HG03175 (cell line): ENCODE measurements at regions not wholly inside any gene's neighbourhood (a gene's known extent, or its start where the extent isn't known, plus 50 kb on each side); places are given as distances from the start of the nearest gene placed in this dataset.
"Not testable (repeated sequence)": the region's sequence is repeated elsewhere in the genome, so short reads cannot be mapped to it uniquely, and the experiment has no call there.

Experiments used
- ATAC-seq: cut with Tn5 transposase; IDR thresholded peaks from one replicate; pipeline ENCODE4 v1.9.1; 2021; ENCODE audit warnings: mild to moderate bottlenecking, moderate library complexity; ENCODE audit not compliant: unreplicated experiment

DNA sequence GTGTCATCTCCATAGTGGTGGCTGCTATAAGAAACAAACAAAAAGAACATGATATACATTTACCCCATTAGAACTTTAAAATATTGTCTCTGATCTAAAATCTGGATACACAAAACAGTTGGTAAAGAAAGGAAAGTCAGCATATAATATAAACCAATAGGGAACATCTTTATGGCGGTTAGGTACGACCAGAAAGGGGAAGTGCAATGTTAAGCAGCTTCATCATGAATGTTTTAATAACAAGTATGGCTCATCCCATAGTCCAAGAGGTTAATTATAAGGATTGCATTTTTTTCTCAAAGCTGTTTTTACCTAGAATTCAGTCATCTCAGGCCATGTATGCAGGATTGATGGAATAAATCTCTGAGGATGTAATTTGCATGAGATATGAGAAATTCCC is 1869.7 kb downstream of the PCDH7 start:
- ATAC-seq: no peak

DNA sequence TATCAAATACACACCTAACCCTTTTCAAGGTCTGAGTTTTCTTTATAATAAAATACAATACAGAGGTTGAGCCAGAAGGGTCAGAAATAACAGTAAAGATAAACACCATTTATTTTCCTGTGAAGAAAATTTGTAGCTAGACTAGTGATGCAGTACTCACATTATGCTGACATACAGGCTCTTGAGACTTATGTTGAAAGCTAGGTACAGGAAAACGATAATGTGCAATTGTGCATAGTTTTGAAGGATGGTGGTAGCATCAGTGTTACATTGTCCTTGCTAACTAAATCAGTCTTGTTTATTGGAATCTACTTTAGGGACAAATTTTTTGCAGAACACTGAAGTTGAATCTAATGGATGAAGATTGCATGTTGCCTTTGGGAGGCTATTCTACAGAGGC is 1877.2 kb downstream of the PCDH7 start:
- ATAC-seq: no peak

DNA sequence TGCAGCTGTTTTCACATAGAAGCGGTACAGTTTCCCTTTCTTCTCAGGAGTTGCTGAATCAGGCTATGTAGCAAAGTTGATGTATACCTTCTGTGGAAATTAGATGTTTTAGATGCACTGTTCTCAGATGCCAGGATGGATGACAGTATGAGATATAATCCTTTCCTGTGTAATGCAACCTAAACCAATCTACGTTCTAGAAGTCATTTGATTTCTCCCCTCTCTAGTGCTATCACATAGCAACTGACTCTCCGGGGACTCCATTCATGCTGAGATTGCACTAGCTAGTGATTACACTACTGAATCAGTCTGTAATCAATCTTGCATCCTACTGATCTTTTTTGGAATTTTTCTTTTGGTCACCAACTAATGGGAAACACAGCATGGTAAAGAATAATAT is 1881.7 kb downstream of the PCDH7 start:
- ATAC-seq: no peak

DNA sequence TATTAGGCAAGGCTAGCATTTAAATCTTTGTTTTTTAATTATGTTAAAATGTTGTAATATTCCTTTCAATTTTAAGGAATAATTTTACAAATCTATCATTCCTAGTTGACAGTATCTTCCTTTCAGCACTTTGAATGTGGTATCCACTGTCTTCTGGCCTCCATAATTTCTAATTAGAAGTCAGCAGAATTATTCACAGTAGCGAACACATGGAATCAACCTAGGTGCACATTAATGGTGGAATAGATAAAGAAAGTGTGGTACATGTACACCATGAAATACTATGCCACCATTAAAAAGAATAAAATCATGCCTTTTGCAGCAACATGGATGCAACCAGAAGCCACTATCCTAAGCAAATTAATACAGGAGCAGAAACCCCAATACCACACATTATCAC is 1887.8 kb downstream of the PCDH7 start:
- ATAC-seq: no peak

DNA sequence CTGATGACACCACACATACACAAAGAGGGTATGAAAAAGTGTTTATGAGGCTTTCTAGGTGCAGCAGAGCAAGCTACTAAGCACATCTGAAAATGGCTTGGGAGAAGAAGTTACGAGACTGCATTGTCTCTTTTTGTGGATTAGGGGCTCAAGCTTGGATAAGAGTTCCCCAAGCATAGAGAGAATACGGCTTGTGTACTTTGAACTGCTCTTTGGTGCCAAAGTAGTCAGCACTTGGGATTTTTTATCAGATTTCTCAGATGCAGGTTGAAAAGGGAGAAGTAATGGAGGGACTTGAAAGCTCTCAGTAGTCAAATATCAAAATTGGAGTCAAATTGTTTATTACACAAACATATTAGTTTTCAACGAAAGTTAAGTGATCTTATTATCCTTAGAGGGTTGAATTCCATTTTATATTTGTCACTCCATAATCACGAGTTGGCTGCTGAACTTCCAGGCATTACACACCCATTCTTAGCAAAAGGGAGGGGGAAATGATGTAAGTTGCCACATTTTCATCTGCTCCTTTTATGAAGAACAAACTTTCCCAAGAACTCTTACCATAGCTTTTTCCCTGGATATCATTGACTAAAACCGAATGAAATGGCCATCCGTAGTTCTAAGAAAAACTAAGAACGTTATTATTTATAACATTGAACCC is 1904.9 kb downstream of the PCDH7 start:
- no peak for ATAC-seq

DNA sequence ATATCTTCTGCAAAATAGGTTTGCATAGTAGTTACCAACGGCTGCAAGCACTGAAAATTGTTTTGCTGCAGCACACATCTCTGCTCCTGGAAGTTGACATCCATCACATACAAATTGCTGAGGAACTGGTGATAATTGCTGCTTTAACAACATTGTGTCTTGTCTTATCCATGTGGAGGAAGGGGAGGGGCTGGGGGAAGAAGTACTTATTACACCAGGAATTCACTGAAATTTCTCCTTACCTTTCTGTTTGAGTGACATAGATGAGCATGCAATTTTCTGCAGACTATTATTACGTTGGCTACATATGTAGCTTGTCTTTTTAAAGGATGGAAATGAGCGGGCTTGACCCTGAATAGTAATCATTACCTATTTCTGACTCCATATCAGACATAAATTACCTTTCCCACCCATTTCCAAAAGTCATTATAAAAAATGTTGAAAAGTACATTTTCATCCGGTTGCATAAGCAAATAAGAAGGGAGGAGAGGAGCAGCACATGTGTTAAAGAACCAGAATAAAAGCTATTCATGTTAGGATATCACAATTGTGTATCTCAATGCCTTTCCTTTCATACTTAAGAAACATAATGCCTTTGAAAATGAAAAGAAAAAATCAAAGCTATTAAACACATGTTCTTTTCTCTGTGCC is 1905.6 kb downstream of the PCDH7 start:
- ATAC-seq: no peak

DNA sequence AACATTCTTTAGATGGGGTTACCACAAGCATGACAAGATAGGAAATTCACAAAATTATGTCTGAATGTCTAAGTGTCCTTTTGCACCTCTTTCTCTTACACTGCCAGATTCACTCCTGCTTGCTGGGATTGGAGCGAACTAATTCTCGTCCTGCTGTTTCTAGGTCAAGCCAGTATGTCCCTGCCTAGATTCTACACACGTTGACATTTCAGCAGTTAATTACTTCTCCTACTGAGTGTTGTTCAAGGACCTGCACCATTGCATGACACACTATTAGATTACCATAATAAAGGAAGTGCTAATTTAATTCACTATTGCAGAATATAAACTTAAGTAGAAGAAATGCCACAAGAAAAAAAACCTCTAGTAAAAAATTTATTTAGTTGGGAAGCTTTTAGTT is 1911.7 kb downstream of the PCDH7 start:
- no peak for ATAC-seq

DNA sequence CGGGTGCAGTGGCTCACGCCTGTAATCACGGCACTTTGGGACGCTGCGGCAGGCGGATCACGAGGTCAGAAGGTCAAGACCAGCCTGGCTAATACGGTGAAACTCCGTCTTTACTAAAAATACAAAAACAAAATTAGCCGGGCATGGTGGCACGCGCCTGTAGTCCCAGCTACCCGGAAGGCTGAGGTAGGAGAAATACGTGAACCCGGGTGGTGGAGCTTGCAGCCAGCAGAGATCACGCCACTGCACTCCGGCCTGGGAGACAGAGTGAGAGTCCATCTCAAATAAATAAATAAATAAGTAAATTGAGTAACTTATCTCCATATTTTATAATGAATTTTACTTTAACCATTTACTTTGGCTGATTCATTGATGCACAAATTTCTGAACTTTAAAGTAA is 1913.3 kb downstream of the PCDH7 start:
- ATAC-seq: no peak

DNA sequence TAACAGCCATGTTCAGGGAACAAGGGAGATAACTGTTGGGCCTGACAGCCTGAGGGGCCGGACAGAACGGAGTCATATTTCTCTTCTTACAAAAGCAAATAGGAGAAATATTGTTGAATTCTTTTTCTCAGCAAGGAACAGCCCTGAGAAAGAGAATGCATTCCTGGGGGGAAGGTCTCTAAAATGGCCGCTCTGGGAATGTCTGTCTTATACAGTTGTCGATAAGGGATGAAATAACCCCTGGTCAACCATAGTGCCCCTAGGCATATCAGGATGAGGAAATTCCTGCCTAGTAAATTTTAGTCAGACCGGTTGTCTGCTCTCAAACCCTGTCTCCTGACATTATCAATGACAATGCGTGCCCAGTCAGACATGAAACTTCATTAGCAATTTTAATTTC is 1925.5 kb downstream of the PCDH7 start:
- ATAC-seq: no peak

DNA sequence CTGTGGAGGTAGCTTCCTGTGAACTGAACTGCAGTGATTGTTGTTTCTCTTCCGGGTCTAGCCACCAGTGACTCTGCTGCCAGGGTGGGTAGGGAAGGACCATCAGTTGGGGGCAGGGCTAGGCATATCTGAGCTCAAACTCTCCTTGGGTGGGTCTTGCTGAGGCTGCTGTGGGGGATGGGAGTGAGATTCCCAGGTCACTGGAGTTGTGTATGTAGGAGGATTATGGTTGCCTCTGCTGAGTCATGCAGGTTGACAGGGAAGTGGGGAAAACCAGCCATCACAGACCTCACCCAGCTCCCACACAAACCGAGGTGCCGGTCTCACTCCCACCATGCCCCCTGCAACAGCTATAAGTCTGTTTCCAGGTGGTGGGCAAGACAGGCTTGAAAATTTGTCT is 1937.8 kb downstream of the PCDH7 start:
- no peak for ATAC-seq

DNA sequence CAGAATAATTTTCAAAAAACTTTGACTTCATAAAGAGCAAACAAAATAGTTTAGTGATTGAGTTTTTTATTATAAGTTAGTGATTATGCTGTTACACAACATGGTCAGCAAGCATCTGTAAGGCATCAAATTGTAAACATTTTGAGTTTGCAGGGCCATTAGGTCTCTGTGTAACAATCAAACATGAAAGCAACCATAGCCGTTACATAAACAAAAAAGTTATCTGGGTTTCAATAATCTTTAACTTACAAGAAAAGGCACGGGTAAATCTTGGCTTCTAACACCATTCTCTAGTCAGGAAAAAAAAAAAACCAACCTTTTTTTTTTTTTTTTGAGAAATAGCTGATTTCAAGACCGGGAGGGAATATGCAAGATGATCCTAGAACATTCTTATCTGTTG is 1941.1 kb downstream of the PCDH7 start:
- ATAC-seq: no peak

DNA sequence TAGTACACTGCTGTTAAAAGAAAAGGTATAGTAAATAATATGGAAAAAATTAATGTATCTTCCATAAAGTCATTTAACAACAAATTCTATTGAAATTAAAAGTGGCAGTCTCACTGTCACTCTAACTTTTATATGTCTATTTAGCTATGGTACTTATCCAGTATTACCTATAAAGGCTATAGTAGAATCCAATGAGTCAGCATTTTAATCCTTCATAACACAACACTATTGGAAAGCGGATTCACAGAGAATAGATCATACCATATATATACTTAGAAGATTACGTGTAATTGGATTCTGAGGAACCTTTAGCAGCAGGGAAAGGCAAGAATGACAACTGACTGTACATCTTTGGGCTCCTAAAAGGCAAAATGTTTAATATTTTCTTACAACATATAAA is 1942.6 kb downstream of the PCDH7 start:
- ATAC-seq: no peak

DNA sequence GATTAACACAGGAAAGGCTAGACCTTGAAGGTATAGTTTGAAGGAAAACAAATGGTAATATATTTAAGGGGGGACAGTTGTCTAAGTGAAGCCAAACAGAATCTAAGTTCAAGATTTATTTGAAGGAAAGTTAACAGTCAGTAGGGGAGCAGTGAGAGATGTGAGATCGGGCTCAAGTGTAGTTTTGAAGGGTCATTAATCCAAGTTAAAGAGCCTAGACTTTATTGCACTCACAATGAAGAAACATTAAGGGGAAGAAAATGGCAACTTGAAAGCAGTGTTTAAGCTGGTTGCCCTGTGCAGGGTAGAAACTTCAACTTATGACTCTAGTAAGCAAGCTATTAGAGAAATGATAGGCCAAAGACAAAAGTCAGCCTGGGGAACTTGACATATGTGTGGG is 1952.2 kb downstream of the PCDH7 start:
- ATAC-seq: no peak

DNA sequence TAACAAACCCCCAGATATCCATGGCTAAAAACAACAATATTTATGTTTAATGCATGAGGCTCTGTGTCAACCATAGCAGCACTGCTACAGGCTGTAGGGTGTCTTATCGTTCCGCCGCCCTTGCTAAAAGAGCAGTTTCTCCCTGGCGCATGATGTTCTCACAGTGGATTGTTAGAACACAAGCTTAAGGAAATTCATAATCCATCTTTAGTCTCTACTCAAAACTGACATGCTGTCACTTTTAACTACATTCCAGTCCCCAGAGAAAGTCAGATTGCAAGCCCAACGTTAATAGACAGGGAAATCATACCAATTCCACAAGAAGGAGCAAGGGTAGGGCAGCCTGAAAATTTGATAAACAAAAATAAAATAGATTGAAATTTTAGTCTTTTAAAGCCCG is 1960.8 kb downstream of the PCDH7 start:
- ATAC-seq: no peak

DNA sequence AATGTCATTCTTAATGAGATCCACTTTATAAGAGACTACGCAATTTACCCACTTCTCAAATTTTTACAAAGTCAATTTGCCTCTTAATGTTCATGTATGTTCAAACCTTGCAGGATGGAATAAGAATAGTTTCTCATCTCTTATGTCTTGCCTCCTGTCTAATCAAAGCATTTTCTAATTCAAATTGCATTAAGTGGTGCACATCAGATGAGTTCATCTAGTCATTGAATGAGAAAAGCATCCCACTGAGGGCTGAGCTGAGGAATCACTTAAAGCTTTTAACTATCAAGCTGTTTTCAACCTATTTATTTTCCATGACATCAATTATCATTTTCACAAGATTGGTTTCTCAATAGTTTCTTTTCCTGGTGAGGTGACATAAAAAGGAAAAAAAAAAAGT is 1964.0 kb downstream of the PCDH7 start:
- no peak for ATAC-seq

DNA sequence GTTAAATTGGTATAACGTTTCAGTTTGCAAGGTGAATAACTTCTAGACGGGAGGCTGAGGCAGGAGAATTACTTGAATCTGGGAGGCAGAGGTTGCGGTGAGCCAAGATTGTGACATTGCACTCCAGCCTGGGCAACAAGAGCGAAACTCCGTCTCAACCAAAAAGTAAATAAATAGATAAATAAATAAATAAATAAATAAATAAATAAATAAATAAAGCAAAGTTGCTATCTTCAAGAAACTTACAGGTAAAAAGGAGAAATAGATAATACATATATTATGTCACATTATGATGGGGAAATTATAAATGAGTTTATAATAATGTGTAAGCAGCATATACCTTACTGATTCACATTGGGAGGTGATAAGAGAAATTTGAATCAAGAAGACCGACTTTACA is 1966.0 kb downstream of the PCDH7 start:
- ATAC-seq: no peak

DNA sequence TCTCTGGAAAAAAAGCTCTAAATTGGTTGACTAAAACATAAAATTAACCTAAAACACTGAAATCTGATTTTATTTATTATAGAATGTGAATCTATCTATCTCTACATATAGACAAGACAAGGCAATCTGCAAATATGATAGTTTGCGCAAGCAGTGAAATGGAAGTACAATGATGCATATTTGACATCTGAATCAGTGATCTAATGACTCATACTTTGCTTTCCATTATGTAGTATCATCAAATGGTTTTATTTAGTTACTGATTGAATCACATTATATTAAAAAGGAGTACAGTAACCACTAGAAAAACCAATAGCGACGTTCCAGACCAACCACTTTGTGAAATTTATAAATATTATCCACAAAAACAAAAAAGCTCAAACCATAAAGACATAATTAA is 1969.3 kb downstream of the PCDH7 start:
- ATAC-seq: no peak

DNA sequence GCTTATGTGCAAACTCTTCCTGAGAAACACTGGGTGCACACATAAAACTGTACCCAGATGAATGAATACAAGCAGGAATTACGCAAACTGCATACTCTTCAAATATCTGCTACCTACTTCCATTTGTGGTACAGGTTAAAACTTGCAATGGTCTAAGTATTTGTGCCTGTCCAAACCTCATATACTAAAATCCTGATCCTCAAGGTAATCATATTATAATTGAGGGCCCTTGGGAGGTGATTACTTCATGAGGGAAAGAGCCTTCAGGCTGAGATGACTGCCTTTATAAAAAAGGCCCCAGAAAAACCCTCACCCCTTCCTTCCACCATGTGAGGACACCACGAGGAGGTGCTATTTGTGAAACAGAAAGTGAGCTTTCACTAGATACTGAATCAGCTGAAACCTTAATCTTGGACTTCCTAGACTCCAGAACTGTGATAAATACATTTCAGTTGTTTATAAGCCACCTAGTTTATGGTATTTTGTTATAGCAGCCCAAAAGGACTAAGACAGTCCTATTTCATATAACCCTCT is 1977.2 kb downstream of the PCDH7 start:
- no peak for ATAC-seq

DNA sequence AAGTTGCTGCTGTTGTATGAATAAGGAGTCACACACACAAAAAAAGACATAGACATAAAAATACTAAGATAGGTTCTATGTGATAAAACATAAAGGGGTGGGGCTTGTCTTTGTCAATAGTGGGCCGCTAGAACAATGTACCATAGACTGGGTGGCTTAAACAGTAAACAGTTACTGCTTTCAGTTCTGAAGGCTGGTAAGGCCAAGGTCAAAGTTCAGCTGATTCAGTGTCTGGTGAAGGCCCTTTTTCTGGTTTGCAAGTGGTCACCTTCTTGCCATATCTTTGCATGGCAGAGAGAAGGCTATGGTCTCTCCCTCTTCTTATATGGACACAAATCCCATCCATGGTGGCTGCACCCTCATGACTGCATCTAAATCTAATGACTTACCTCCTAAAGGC is 1980.7 kb downstream of the PCDH7 start:
- ATAC-seq: no peak

DNA sequence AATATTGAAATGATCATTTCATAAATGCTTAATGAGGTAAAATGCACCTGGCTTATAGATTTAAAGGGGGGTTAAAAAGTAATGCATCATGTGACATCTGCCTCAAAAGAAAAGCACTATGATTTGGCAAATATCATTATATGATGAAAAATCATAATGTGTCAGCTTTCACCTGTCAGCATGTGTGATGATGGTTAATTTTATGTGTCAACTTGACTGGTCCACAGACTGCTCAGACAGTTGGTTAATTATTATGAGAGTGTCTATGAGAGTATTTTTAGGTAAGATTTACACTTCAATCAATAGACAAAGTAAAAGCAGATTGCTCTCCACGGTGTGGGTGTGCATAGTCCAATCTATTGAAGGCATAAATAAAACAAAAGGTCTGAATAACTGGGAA is 1986.7 kb downstream of the PCDH7 start:
- no peak for ATAC-seq

DNA sequence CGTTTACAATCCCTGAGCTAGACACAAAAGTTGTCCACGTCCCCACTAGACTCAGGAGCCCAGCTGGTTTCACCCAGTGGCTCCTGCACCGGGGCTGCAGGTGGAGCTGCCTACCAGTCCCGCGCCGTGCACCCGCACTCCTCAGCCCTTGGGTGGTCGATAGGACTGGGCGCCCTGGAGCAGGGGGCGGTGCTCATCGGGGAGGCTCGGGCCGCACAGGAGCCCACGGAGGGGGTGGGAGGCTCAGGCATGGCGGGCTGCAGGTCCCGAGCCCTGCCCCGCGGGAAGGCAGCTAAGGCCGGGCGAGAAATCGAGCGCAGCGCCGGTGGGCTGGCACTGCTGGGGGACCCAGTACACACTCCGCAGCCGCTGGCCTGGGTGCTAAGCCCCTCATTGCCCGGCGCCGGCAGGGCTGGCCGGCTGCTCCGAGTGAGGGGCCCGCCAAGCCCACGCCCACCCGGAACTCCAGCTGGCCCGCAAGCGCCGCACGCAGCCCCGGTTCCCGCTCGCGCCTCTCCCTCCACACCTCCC is 1996.0 kb downstream of the PCDH7 start:
- ATAC-seq: not testable (repeated sequence)

DNA sequence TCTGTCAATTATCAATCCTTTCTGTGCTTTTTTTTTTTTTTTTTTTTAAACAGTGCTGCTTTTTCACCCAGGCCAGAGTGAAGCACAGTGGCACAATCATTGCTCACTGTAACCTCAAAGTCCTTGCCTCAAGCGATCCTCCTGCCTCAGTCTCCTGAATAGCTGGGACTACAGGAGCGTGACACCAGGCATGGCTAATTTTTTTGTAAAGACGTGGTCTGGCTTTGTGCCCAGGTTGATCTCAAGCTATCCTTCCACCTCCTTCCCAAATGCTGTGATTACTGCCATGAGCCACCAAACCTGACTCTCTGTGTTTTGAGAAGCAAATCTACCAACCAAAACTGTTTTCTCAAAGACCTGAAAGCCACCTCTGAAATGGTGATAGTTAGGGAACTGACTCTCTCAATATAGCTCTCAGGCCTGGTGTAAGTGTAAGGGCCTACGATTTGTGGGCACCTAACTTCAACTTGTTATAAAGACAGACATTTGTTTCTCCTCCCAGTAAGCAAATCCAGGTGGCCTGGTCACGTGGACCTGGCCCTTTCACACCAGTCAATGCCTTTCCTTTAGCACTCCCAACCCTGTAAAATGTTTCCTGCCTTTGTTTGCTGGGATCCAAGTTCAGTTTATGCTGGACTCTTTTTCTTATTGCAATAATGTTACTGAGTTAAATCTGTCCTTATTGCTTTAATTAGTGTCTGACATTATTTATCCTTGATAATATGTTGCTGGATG is 2015.9 kb downstream of the PCDH7 start:
- ATAC-seq: no peak
